SJSA1 (cell line): ENCODE measurements at regions not wholly inside any gene's neighbourhood (a gene's known extent, or its start where the extent isn't known, plus 50 kb on each side); places are given as distances from the start of the nearest gene placed in this dataset.

Experiments
- DNase-seq, 2 experiments: peaks; one replicate each; pipeline ENCODE4 v3.0.0-alpha.2; 2015 to 2020; ENCODE audit warnings: low spot score in 2 of 2, low read depth in 1 of 2
- H3K27ac ChIP-seq: fragments of 250-450 bp; sonication (Bioruptor Pico); 2 replicates; pipeline ENCODE4 v1.5.1; 2020; ENCODE audit warnings: mild to moderate bottlenecking, moderate library complexity
- H3K27me3 ChIP-seq: fragments of 250-450 bp; sonication (Bioruptor Pico); replicated peaks from 2 replicates; pipeline ENCODE4 v1.5.1; 2020; ENCODE audit warnings: mild to moderate bottlenecking, moderate library complexity
- H3K36me3 ChIP-seq: fragments of 250-450 bp; sonication (Bioruptor Pico); 2 replicates; pipeline ENCODE4 v1.5.1; 2020; ENCODE audit warnings: mild to moderate bottlenecking
- H3K4me1 ChIP-seq: fragments of 250-450 bp; sonication (Bioruptor Pico); replicated peaks from 2 replicates; pipeline ENCODE4 v1.6.1; 2021; ENCODE audit warnings: mild to moderate bottlenecking
- H3K4me3 ChIP-seq: fragments of 250-450 bp; sonication (Bioruptor Pico); 2 replicates; pipeline ENCODE4 v1.5.1; 2020; ENCODE audit warnings: mild to moderate bottlenecking
- H3K9me3 ChIP-seq: fragments of 250-450 bp; sonication (Bioruptor Pico); replicated peaks from 2 replicates; pipeline ENCODE4 v1.5.1; 2020; ENCODE audit warnings: mild to moderate bottlenecking

DNA sequence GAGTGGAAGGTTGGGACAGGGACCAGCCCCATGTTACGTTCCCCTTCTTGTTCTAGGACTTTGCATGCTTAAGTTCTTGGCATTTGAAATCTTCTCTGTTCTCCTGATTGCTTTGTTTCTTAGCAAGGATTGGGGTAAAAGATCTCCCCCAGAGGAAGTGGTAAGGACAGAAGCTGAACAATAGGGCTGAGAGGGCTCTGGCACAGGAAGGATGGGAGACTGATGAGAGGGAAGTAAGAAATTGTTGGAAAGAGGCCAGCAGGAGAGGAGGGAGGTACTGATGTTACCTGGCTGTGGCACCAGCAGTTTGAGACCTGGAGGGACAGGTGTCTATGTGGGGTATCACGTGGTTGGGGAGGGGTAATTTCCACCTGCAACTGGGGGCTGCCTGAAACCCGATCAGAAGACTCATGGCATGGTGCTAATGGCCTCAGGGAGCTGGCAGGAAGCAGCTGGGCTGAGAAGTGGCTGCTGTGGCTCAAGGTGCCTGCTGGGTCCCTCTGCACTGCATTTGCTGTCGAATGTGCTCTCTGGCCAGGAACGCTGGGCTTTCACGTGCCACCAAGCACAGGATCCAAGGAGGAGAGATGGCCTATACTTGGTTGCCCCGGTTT lies 108.4 kb downstream of the LSM3 start:
- Histone ChIP-seq H3K4me3 (no peak overlapping the region), H3K36me3 (no peaks in the 10 kb centered on the region), H3K27ac (no peak overlapping the region), H3K9me3 (no peaks in the 10 kb centered on the region), H3K27me3 (no peaks in the 10 kb centered on the region), H3K4me1 (peaks cover 25% of the 10 kb centered on the region)
- DNase-seq: no peak

DNA sequence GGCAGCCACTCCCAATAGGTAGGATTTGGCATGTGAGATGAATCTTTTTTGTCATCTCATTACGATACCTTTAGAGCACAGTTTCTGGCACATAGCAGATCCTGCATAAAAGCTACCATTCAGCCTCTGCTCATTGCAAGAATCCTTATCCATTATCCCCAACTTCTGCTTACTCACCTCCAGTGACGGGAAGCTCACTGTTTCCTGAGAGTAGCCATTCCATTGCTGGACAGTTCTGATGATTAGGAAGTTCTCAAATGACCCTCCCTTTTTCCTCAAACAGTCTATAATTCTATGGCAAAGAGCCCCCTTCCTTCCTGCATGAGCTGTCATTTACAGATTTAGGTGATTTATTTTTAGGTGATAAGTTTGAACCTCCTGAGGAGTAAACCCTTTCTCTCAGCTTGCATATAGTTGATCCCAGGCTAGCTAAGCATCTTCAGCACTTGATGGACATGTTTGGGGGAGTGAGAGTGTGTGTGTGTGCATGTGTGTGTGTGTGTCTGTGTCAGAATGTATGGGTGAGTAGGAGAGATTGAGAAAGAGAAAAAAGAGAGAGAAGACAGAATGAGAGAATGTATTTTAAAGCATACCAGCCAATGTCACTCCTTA lies 109.7 kb downstream of the LSM3 start:
- Histone ChIP-seq H3K27ac (no peak overlapping the region), H3K9me3 (no peaks in the 10 kb centered on the region), H3K27me3 (no peaks in the 10 kb centered on the region), H3K4me1 (peaks cover 25% of the 10 kb centered on the region), H3K4me3 (no peak overlapping the region), H3K36me3 (no peaks in the 10 kb centered on the region)
- no peak for DNase-seq

GRCh38 chr3:14288833-14289451 lies 110.3 kb downstream of the LSM3 start:
- Histone ChIP-seq H3K4me3 (no peak overlapping the region), H3K27ac (no peak overlapping the region), H3K4me1 (peaks cover 25% of the 10 kb centered on the region), H3K9me3 (no peaks in the 10 kb centered on the region), H3K36me3 (no peaks in the 10 kb centered on the region), H3K27me3 (no peaks in the 10 kb centered on the region)
- no peak for DNase-seq

- Histone ChIP-seq H3K4me1 (peaks cover 25% of the 10 kb centered on the region), H3K27me3 (no peaks in the 10 kb centered on the region), H3K27ac (peak overlapping the region; percentile 65), H3K9me3 (no peaks in the 10 kb centered on the region), H3K4me3 (no peak overlapping the region), H3K36me3 (no peaks in the 10 kb centered on the region)
- peak; percentile 62 for DNase-seq
These were observed 111.2 kb downstream of the LSM3 start for GRCh38 chr3:14289590-14290461.

DNA sequence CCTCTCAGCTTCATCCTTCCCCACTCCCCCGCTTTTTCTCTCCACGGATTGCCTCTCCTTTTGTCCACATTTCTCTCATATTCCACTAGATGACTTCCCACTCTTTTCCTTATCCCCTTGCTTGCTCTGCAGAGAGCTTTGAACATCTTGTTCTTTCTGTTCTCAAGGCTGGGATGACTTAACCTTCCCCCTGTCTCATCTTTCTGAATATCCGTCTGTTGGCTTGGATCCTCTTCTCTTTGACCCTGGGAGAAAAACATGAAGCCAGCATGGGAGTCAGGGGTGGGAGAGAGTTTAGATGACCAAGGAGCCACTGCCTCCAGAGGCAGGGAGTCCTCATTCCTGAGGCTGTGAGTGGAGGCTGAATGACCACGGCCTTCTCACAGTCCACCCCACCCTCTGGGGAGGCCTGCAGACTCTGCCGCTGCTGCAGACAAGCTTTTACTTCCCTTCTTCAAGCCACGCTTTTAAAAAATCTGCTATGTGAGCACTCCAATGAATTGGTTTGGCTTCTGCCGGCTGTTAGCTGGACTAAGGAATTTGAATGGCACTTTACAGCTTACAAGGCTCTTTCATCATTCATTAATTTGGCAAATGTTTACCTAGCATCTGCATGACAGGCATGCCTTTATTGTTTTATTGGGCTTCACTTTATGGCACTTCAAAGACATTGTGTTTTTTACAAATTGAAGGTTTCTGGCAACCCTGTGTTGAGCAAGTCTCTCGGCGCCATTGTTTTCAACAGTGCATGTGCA lies 111.6 kb upstream of the SLC6A6 start:
- Histone ChIP-seq H3K9me3 (no peaks in the 10 kb centered on the region), H3K36me3 (no peaks in the 10 kb centered on the region), H3K4me3 (no peak overlapping the region), H3K27ac (no peak overlapping the region), H3K27me3 (no peaks in the 10 kb centered on the region), H3K4me1 (peaks cover 34% of the 10 kb centered on the region)
- peak in 1 of 2 experiments; percentile 28 for DNase-seq

DNA sequence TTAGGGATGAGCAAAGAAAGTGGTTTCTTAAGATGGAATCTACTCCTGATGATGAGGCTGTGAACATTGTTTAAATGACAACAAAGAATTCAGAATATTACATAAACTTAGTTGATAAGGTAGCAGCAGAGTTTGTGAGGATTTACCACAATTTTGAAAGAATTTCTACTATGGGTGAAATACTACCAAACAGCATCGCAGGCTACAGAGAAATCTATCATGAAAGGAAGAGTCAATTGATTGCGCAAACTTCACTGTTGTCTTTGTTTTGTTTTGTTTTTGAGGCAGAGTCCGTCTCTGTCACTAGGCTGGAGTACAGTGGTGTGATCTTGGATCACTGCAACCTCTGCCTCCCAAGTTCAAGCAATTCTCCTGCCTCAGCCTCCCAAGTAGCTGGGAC lies 107.4 kb upstream of the SLC6A6 start:
- Histone ChIP-seq H3K4me1 (peaks cover 31% of the 10 kb centered on the region), H3K27me3 (no peaks in the 10 kb centered on the region), H3K4me3 (no peak overlapping the region), H3K27ac (no peak overlapping the region), H3K9me3 (no peaks in the 10 kb centered on the region), H3K36me3 (no peaks in the 10 kb centered on the region)
- no peak for DNase-seq

GRCh38 chr3:14295801-14296200 lies 106.6 kb upstream of the SLC6A6 start:
- no peak overlapping the region for H3K27ac ChIP-seq
- no peaks in the 10 kb centered on the region for H3K36me3 ChIP-seq
- peaks cover 23% of the 10 kb centered on the region for H3K4me1 ChIP-seq
- H3K27me3 ChIP-seq: no peaks in the 10 kb centered on the region
- no peak overlapping the region for H3K4me3 ChIP-seq
- DNase-seq: peak in 1 of 2 experiments; percentile 42
- H3K9me3 ChIP-seq: no peaks in the 10 kb centered on the region

DNA sequence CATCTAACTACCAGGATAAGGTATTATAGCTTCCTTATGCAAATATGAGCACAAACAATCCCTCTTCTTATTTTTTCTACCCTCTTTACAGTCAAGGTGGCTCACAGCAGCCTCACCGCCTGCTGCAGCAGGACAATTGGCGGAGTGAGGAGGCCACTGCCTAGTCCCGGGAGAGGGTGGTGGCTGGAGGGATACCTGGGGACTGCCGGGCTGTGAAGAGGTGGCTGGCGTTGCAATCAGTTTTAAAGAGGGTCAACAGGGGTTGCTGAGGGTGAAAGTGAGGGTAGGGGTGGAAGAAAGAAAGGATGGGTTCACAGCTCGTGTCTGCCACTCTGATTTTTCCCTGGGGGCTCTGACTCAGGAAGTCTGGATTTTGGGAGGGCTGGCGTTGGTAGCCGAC lies 105.1 kb upstream of the SLC6A6 start:
- Histone ChIP-seq H3K36me3 (no peaks in the 10 kb centered on the region), H3K9me3 (no peaks in the 10 kb centered on the region), H3K4me3 (no peak overlapping the region), H3K4me1 (peaks cover 19% of the 10 kb centered on the region), H3K27ac (no peak overlapping the region), H3K27me3 (no peaks in the 10 kb centered on the region)
- no peak for DNase-seq

DNA sequence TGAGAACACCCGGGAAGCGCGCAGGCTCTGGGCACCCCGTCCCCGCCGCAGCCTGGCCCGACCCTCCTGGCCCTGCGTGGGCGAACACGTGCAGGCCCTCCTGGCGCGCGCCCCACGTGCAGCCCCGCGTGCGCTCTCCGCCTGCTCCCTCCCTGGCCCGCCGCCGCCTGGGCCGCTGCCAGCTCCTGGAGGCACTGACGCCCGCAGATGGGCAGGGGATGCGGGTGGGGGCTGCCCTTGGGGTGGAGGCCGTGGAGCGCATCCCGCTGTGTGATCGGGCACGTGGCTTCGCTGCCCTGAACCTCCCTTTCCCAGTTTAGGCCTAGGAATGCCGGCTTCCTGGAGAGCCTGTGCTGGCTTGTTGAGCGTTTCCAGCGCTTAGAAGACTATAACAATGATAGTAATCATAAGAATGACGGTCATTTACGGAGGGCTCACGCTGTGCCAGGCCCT lies 104.6 kb upstream of the SLC6A6 start:
- H3K27me3 ChIP-seq: no peaks in the 10 kb centered on the region
- H3K4me1 ChIP-seq: peaks cover 19% of the 10 kb centered on the region
- DNase-seq: no peak
- H3K9me3 ChIP-seq: no peaks in the 10 kb centered on the region
- no peak overlapping the region for H3K4me3 ChIP-seq
- H3K36me3 ChIP-seq: no peaks in the 10 kb centered on the region
- H3K27ac ChIP-seq: no peak overlapping the region

DNA sequence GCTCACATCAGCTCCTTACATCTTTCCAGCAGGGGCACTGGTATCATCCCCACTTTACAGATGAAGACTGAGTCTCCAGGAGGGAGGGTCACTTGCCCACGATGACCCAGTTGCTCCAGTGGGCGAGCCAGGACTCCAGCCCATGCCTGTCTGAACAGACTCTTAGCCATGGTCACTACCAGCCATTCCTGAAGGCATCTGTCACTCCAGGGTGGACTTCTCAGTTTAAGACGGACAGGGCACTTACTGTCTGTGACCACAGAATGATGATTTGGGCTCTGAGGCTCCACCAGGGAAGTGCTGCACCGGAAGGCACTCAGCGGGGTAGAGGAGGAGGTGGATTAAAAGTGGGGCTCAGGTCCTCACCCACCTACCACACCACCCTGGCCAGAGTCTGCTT lies 104.0 kb upstream of the SLC6A6 start:
- no peak for DNase-seq
- Histone ChIP-seq H3K27ac (no peak overlapping the region), H3K36me3 (no peaks in the 10 kb centered on the region), H3K9me3 (no peaks in the 10 kb centered on the region), H3K4me1 (peaks cover 19% of the 10 kb centered on the region), H3K27me3 (no peaks in the 10 kb centered on the region), H3K4me3 (no peak overlapping the region)

DNA sequence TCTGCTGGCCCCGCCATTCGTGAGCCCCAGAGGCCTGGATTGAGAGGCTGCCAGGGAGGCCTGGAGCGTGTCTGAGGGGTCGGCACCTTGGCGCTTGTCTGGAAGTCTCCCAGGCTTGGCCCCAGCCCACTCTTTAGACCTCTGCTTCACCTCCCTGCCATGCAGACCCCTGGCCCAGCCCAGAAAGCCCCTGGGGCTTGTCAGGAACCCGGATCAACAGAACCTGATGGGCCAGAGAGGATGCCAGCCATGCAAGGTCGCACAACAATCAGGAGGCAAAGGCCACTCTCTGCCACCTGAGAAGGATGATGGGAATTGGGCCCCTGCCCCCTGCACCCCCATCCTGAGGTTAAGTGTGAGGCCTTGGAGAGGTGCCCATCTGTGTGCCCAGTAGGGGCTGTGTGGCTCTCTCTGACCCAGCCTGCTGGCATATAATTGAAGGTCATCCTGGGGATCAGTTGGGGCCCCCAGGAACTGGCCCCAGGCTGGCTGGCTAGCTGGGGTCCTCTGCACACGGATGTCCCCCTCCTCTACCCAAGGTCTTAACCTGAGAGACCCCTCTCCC lies 103.3 kb upstream of the SLC6A6 start:
- H3K36me3 ChIP-seq: no peaks in the 10 kb centered on the region
- H3K4me1 ChIP-seq: peaks cover 19% of the 10 kb centered on the region
- no peak for DNase-seq
- no peak overlapping the region for H3K27ac ChIP-seq
- no peak overlapping the region for H3K4me3 ChIP-seq
- no peaks in the 10 kb centered on the region for H3K9me3 ChIP-seq
- H3K27me3 ChIP-seq: no peaks in the 10 kb centered on the region

- Histone ChIP-seq H3K36me3 (no peaks in the 10 kb centered on the region), H3K4me1 (peaks cover 19% of the 10 kb centered on the region), H3K4me3 (no peak overlapping the region), H3K27ac (no peak overlapping the region), H3K9me3 (no peaks in the 10 kb centered on the region), H3K27me3 (no peaks in the 10 kb centered on the region)
- DNase-seq: no peak
These were observed 102.6 kb upstream of the SLC6A6 start for GRCh38 chr3:14299767-14300166.

GRCh38 chr3:14300721-14301399 lies 101.5 kb upstream of the SLC6A6 start:
- no peak for DNase-seq
- Histone ChIP-seq H3K4me3 (no peak overlapping the region), H3K9me3 (no peaks in the 10 kb centered on the region), H3K4me1 (peaks cover 9% of the 10 kb centered on the region), H3K36me3 (no peaks in the 10 kb centered on the region), H3K27me3 (no peaks in the 10 kb centered on the region), H3K27ac (no peak overlapping the region)
